Mesenchymal stem cell (in vitro differentiated cells and primary cell): ENCODE measurements at regions not wholly inside any gene's neighbourhood (a gene's known extent, or its start where the extent isn't known, plus 50 kb on each side); places are given as distances from the start of the nearest gene placed in this dataset.

Source experiments
- DNase-seq: peaks from one replicate; pipeline ENCODE4 v3.0.0-alpha.2; 2013
- H2AFZ ChIP-seq: one replicate; pipeline ENCODE4 v1.6.1; 2013; ENCODE audit warnings: low read depth, mild to moderate bottlenecking, control low read depth, inconsistent platforms, low read length, moderate library complexity
- H2AK5ac ChIP-seq: 2 replicates; pipeline ENCODE4 v1.6.1; 2013; ENCODE audit warnings: low read length, moderate library complexity, mild to moderate bottlenecking, inconsistent platforms; ENCODE audit not compliant: severe bottlenecking
- H2BK120ac ChIP-seq: one replicate; pipeline ENCODE4 v1.6.1; 2013; ENCODE audit warnings: low read depth, mild to moderate bottlenecking, inconsistent platforms, low read length, moderate library complexity
- H2BK12ac ChIP-seq, 2 experiments: one replicate each; pipeline ENCODE4 v1.6.1; 2013; ENCODE audit warnings: inconsistent platforms in 2 of 2, low read length in 2 of 2, mild to moderate bottlenecking in 2 of 2, moderate library complexity in 2 of 2, control low read depth in 1 of 2
- H2BK15ac ChIP-seq: one replicate; pipeline ENCODE4 v1.6.1; 2013; ENCODE audit warnings: mild to moderate bottlenecking, low read depth, inconsistent platforms; ENCODE audit not compliant: poor library complexity, severe bottlenecking
- H2BK5ac ChIP-seq: 2 replicates; pipeline ENCODE4 v1.6.1; 2013; ENCODE audit warnings: low read depth, mild to moderate bottlenecking, low read length, control low read depth, inconsistent platforms; ENCODE audit not compliant: poor library complexity, severe bottlenecking
- H3K14ac ChIP-seq, 2 experiments: one replicate each; pipeline ENCODE4 v1.6.1; 2013; ENCODE audit warnings: inconsistent platforms in 2 of 2, low read length in 2 of 2, control low read depth in 1 of 2, mild to moderate bottlenecking in 1 of 2, moderate library complexity in 1 of 2
- H3K18ac ChIP-seq, 2 experiments: one replicate each; pipeline ENCODE4 v1.6.1; 2013; ENCODE audit warnings: inconsistent platforms in 2 of 2, low read length in 2 of 2, control low read depth in 1 of 2, low read depth in 1 of 2, mild to moderate bottlenecking in 1 of 2
- H3K23ac ChIP-seq, 2 experiments: one replicate each; pipeline ENCODE4 v1.6.1; 2013; ENCODE audit warnings: inconsistent platforms in 2 of 2, low read length in 2 of 2, mild to moderate bottlenecking in 2 of 2, moderate library complexity in 2 of 2, control low read depth in 1 of 2
- H3K27ac ChIP-seq: 2 replicates; pipeline ENCODE4 v1.5.1; 2013; ENCODE audit warnings: mild to moderate bottlenecking, moderate library complexity, low read length, control low read depth, inconsistent platforms; ENCODE audit not compliant: poor library complexity, severe bottlenecking
- H3K27me3 ChIP-seq, 2 experiments: 2 replicates each; pipeline versions ENCODE4 v1.6.1 to v1.7.0; 2013; ENCODE audit warnings: low read length in 2 of 2, mild to moderate bottlenecking in 2 of 2, moderate library complexity in 2 of 2, control low read depth in 1 of 2, inconsistent platforms in 1 of 2; ENCODE audit not compliant: control insufficient read depth in 1 of 2, insufficient read depth in 1 of 2
- H3K36me3 ChIP-seq, 2 experiments: 2 replicates each; pipeline versions ENCODE4 v1.6.1 to v1.7.0; 2013; ENCODE audit warnings: low read length in 2 of 2, control low read depth in 1 of 2, inconsistent platforms in 1 of 2, low read depth in 1 of 2, mild to moderate bottlenecking in 1 of 2; ENCODE audit not compliant: insufficient read depth in 2 of 2, control insufficient read depth in 1 of 2
- H3K4ac ChIP-seq, 2 experiments: one replicate each; pipeline ENCODE4 v1.6.1; 2013; ENCODE audit warnings: inconsistent platforms in 2 of 2, low read length in 2 of 2, mild to moderate bottlenecking in 2 of 2, moderate library complexity in 2 of 2, control low read depth in 1 of 2, low read depth in 1 of 2
- H3K4me1 ChIP-seq: 2 replicates; pipeline ENCODE4 v1.6.1; 2013; ENCODE audit warnings: low read depth, low read length, control low read depth; ENCODE audit not compliant: control insufficient read depth, insufficient read depth
- H3K4me2 ChIP-seq: 2 replicates; pipeline ENCODE4 v1.6.1; 2013; ENCODE audit warnings: low read length, mild to moderate bottlenecking, inconsistent platforms; ENCODE audit not compliant: poor library complexity, severe bottlenecking
- H3K4me3 ChIP-seq, 2 experiments: 2 replicates each; pipeline versions ENCODE4 v1.5.1 to v1.7.0; 2013; ENCODE audit warnings: low read length in 2 of 2, mild to moderate bottlenecking in 2 of 2, control low read depth in 1 of 2, low read depth in 1 of 2; ENCODE audit not compliant: insufficient read depth in 1 of 2
- H3K79me1 ChIP-seq: replicated peaks from 2 replicates; pipeline ENCODE4 v1.6.1; 2013; ENCODE audit warnings: mild to moderate bottlenecking, control low read depth, low read length, inconsistent platforms; ENCODE audit not compliant: poor library complexity, severe bottlenecking
- H3K9ac ChIP-seq: 2 replicates; pipeline ENCODE4 v1.7.0; 2013; ENCODE audit warnings: mild to moderate bottlenecking, low read length, moderate library complexity
- H3K9me3 ChIP-seq: 2 replicates; pipeline ENCODE4 v1.7.0; 2013; ENCODE audit warnings: mild to moderate bottlenecking, low read length; ENCODE audit not compliant: control insufficient read depth
- H4K8ac ChIP-seq: one replicate; pipeline ENCODE4 v1.6.1; 2013; ENCODE audit warnings: inconsistent platforms, mild to moderate bottlenecking, low read length, moderate library complexity
- H4K91ac ChIP-seq: one replicate; pipeline ENCODE4 v1.6.1; 2013; ENCODE audit warnings: mild to moderate bottlenecking, low read length, inconsistent platforms
- WGBS: methylation state at CpG from one replicate; pipeline ENCODE4 v1.1.7; 2013; ENCODE audit warnings: mixed read lengths; 5-methylcytosine and 5-hydroxymethylcytosine counted together

GRCh38 chr2:16525265-16525887 lies 140.3 kb downstream of the CYRIA start:
- H2AK5ac ChIP-seq, result no peak overlapping the region
- H3K4ac ChIP-seq, result no peak overlapping the region
- no peak overlapping the region for H3K4me3 ChIP-seq
- 56% methylated on average over 11 of the region's 15 CpGs for WGBS
- no peak overlapping the region for H3K14ac ChIP-seq
- H3K27ac ChIP-seq, result no peak overlapping the region
- no peak overlapping the region for H3K9ac ChIP-seq
- no peak overlapping the region for H2BK5ac ChIP-seq
- H4K8ac ChIP-seq, result no peak overlapping the region
- H3K27me3 ChIP-seq, result peaks cover 51 to 64% of the 10 kb centered on the region in 2 experiments
- no peaks in the 10 kb centered on the region for H3K36me3 ChIP-seq
- no peak overlapping the region for H2BK15ac ChIP-seq
- H2BK120ac ChIP-seq, result no peak overlapping the region
- DNase-seq, result peak; percentile 14
- H3K79me1 ChIP-seq, result no peaks in the 10 kb centered on the region
- peaks cover 3% of the 10 kb centered on the region for H3K4me1 ChIP-seq
- H2BK12ac ChIP-seq, result no peak overlapping the region
- H4K91ac ChIP-seq, result no peak overlapping the region
- no peak overlapping the region for H3K18ac ChIP-seq
- no peak overlapping the region for H3K23ac ChIP-seq
- H2AFZ ChIP-seq, result no peak overlapping the region
- no peak overlapping the region for H3K4me2 ChIP-seq
- no peaks in the 10 kb centered on the region for H3K9me3 ChIP-seq

GRCh38 chr2:16523711-16524110 lies 141.9 kb downstream of the CYRIA start:
- Histone ChIP-seq H3K36me3 (no peaks in the 10 kb centered on the region), H3K4ac (no peak overlapping the region), H3K9me3 (no peaks in the 10 kb centered on the region), H3K18ac (no peak overlapping the region), H4K8ac (no peak overlapping the region), H3K79me1 (no peaks in the 10 kb centered on the region), H3K4me1 (peaks cover 3% of the 10 kb centered on the region), H2AFZ (no peak overlapping the region), H3K4me3 (no peak overlapping the region), H2AK5ac (no peak overlapping the region), H3K4me2 (no peak overlapping the region), H3K27me3 (peaks cover 51 to 72% of the 10 kb centered on the region in 2 experiments), H2BK120ac (no peak overlapping the region), H2BK12ac (no peak overlapping the region), H4K91ac (no peak overlapping the region), H3K23ac (no peak overlapping the region), H2BK15ac (no peak overlapping the region), H3K14ac (no peak overlapping the region), H2BK5ac (no peak overlapping the region), H3K9ac (no peak overlapping the region), H3K27ac (no peak overlapping the region)
- DNase-seq, result no peak
- 89% methylated on average over 7 of the region's 8 CpGs for WGBS

GRCh38 chr2:16522031-16522831 lies 143.4 kb downstream of the CYRIA start:
- H3K36me3 ChIP-seq, result no peaks in the 10 kb centered on the region
- H3K9ac ChIP-seq, result no peak overlapping the region
- DNase-seq, result no peak
- H3K4me3 ChIP-seq, result no peak overlapping the region
- H4K91ac ChIP-seq, result no peak overlapping the region
- H3K23ac ChIP-seq, result peak overlapping the region in 1 of 2 experiments; percentile 37
- H3K4me2 ChIP-seq, result no peak overlapping the region
- H3K18ac ChIP-seq, result no peak overlapping the region
- H2BK120ac ChIP-seq, result no peak overlapping the region
- peaks cover 60 to 81% of the 10 kb centered on the region in 2 experiments for H3K27me3 ChIP-seq
- no peaks in the 10 kb centered on the region for H3K9me3 ChIP-seq
- no peak overlapping the region for H3K4ac ChIP-seq
- H2BK5ac ChIP-seq, result no peak overlapping the region
- H3K14ac ChIP-seq, result no peak overlapping the region
- peaks cover 3% of the 10 kb centered on the region for H3K4me1 ChIP-seq
- H2BK12ac ChIP-seq, result no peak overlapping the region
- H2AK5ac ChIP-seq, result no peak overlapping the region
- no peak overlapping the region for H2AFZ ChIP-seq
- 83% methylated on average over 12 of the region's 13 CpGs for WGBS
- H3K79me1 ChIP-seq, result no peaks in the 10 kb centered on the region
- no peak overlapping the region for H4K8ac ChIP-seq
- H3K27ac ChIP-seq, result no peak overlapping the region
- no peak overlapping the region for H2BK15ac ChIP-seq

GRCh38 chr2:16520891-16521290 lies 144.7 kb downstream of the CYRIA start:
- H4K91ac ChIP-seq, result no peak overlapping the region
- H3K14ac ChIP-seq, result no peak overlapping the region
- H3K4me3 ChIP-seq, result no peak overlapping the region
- H3K23ac ChIP-seq, result no peak overlapping the region
- DNase-seq, result no peak
- peaks cover 57 to 80% of the 10 kb centered on the region in 2 experiments for H3K27me3 ChIP-seq
- no peak overlapping the region for H3K4me2 ChIP-seq
- no peaks in the 10 kb centered on the region for H3K36me3 ChIP-seq
- H2BK15ac ChIP-seq, result no peak overlapping the region
- WGBS, result 10% methylated on average over 1 of the region's 1 CpG
- no peak overlapping the region for H2BK12ac ChIP-seq
- no peak overlapping the region for H3K4ac ChIP-seq
- H2BK5ac ChIP-seq, result no peak overlapping the region
- H3K27ac ChIP-seq, result no peak overlapping the region
- H3K9ac ChIP-seq, result no peak overlapping the region
- no peak overlapping the region for H4K8ac ChIP-seq
- no peaks in the 10 kb centered on the region for H3K9me3 ChIP-seq
- no peak overlapping the region for H2AK5ac ChIP-seq
- H3K18ac ChIP-seq, result no peak overlapping the region
- H2BK120ac ChIP-seq, result no peak overlapping the region
- peaks cover 3% of the 10 kb centered on the region for H3K4me1 ChIP-seq
- H3K79me1 ChIP-seq, result no peaks in the 10 kb centered on the region
- no peak overlapping the region for H2AFZ ChIP-seq
